OCI-LY7 (cell line): ENCODE measurements at regions not wholly inside any gene's neighbourhood (a gene's known extent, or its start where the extent isn't known, plus 50 kb on each side); places are given as distances from the start of the nearest gene placed in this dataset.

ENCODE experiments used
- EZH2phosphoT487 ChIP-seq: fragments of 200-600 bp; sonication (generic); IDR thresholded peaks from 2 replicates; pipeline ENCODE4 v1.6.1; 2018; ENCODE audit warnings: low read depth, borderline replicate concordance, mild to moderate bottlenecking, mixed run types, antibody characterized with exemption, low read length, moderate library complexity, mixed read lengths
- TF ChIP-seq, protein P1 (sequence below): fragments of 200-600 bp; sonication (generic); conservative IDR thresholded peaks from 2 replicates; pipeline ENCODE4 v1.5.1; 2014; ENCODE audit warnings: mild to moderate bottlenecking, antibody characterized with exemption, low read length, moderate library complexity, mixed read lengths

DNA sequence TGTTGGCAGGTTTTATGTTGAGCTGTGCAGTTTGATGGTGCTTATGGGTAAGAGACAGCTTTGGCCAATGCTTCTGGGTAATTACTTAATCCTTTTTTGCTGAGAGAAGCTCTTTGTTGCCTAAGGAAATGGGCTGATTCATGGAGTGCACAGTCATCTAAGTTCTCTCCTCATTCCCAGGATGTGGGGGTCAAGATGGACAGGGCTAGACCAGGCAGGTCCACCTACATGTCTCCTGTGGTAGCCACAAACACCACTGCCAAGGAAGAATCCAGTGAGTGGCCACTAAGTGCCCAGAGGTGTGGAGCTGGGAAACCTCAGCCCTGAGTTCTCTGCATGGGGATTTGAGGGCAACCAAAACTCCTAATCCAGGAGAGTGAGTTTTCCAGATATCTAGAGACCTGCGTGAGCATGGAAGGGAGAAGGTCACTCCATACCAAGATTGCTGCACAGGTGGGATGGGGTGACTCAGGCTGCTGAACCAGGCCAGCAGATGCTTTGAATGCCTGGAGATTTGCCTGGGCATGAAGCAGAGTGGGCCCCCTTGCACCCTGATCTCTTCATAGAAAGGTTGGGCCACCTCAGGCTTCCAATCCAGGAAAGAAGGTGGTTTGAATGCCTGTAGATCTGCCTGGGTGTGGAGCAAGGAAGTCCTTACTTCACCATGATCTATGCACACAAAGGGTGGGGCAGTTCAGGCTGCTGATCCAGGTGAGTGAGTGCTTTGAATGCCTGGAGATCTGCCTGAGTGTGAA, 234.8 kb upstream of the GNPDA2 start:
- TF ChIP-seq, protein P1, sequence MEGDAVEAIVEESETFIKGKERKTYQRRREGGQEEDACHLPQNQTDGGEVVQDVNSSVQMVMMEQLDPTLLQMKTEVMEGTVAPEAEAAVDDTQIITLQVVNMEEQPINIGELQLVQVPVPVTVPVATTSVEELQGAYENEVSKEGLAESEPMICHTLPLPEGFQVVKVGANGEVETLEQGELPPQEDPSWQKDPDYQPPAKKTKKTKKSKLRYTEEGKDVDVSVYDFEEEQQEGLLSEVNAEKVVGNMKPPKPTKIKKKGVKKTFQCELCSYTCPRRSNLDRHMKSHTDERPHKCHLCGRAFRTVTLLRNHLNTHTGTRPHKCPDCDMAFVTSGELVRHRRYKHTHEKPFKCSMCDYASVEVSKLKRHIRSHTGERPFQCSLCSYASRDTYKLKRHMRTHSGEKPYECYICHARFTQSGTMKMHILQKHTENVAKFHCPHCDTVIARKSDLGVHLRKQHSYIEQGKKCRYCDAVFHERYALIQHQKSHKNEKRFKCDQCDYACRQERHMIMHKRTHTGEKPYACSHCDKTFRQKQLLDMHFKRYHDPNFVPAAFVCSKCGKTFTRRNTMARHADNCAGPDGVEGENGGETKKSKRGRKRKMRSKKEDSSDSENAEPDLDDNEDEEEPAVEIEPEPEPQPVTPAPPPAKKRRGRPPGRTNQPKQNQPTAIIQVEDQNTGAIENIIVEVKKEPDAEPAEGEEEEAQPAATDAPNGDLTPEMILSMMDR = no peak
- no peak for TF ChIP-seq EZH2phosphoT487
